H1 (cell line): ENCODE measurements at regions not wholly inside any gene's neighbourhood (a gene's known extent, or its start where the extent isn't known, plus 50 kb on each side); places are given as distances from the start of the nearest gene placed in this dataset.
"Not testable (repeated sequence)": the region's sequence is repeated elsewhere in the genome, so short reads cannot be mapped to it uniquely, and the experiment has no call there.

Source experiments
- CHD1 ChIP-seq: IDR thresholded peaks from 2 replicates; pipeline ENCODE4 v1.6.1; 2012; ENCODE audit warnings: low read depth, low read length, improper control_type of control experiment
- EP300 ChIP-seq, 2 experiments: IDR thresholded peaks; 1 replicate in 1 of 2; 2 replicates in 1 of 2; pipeline ENCODE4 v1.6.1; 2011 to 2012; ENCODE audit warnings: low read depth in 2 of 2, low read length in 2 of 2, mild to moderate bottlenecking in 2 of 2, borderline replicate concordance in 1 of 2, inconsistent platforms in 1 of 2, moderate library complexity in 1 of 2
- RAD21 ChIP-seq, 2 experiments: IDR thresholded peaks in 1 of 2; conservative IDR thresholded peaks in 1 of 2; 2 replicates each; pipeline ENCODE4 v1.6.1; 2011; ENCODE audit warnings: low read depth in 2 of 2, low read length in 2 of 2, improper control_type of control experiment in 1 of 2, inconsistent platforms in 1 of 2, mild to moderate bottlenecking in 1 of 2, moderate library complexity in 1 of 2
- RXRA ChIP-seq: IDR thresholded peaks from 2 replicates; pipeline ENCODE4 v1.6.1; 2011; ENCODE audit warnings: low read depth, mild to moderate bottlenecking, low read length, moderate library complexity; ENCODE audit not compliant: insufficient read depth
- SIX5 ChIP-seq: IDR thresholded peaks from 2 replicates; pipeline ENCODE4 v1.6.1; 2011; ENCODE audit warnings: mild to moderate bottlenecking, low read depth, low read length

- TF ChIP-seq EP300 (IDR thresholded peaks at IDR 0.05; ENCODE audit: borderline replicate concordance in 1 of 2, low read depth in 2 of 2, low read length in 2 of 2); RAD21 (IDR thresholded peaks at IDR 0.05 in 1 of 2, conservative IDR thresholded peaks at IDR 0.05 in 1 of 2; ENCODE audit: low read depth in 2 of 2, low read length in 2 of 2); SIX5; RXRA; CHD1: not testable (repeated sequence)
Observed at GRCh38 chrY:17787214-17787613, 92.8 kb downstream of the CDY2B start.
